Mesenchymal stem cell (in vitro differentiated cells and primary cell): ENCODE measurements at regions not wholly inside any gene's neighbourhood (a gene's known extent, or its start where the extent isn't known, plus 50 kb on each side); places are given as distances from the start of the nearest gene placed in this dataset.
"Not testable (repeated sequence)": the region's sequence is repeated elsewhere in the genome, so short reads cannot be mapped to it uniquely, and the experiment has no call there.

Source experiments
- DNase-seq: peaks from one replicate; pipeline ENCODE4 v3.0.0-alpha.2; 2013
- H2AFZ ChIP-seq: one replicate; pipeline ENCODE4 v1.6.1; 2013; ENCODE audit warnings: low read depth, mild to moderate bottlenecking, control low read depth, inconsistent platforms, low read length, moderate library complexity
- H2AK5ac ChIP-seq: 2 replicates; pipeline ENCODE4 v1.6.1; 2013; ENCODE audit warnings: low read length, moderate library complexity, mild to moderate bottlenecking, inconsistent platforms; ENCODE audit not compliant: severe bottlenecking
- H2BK120ac ChIP-seq: one replicate; pipeline ENCODE4 v1.6.1; 2013; ENCODE audit warnings: low read depth, mild to moderate bottlenecking, inconsistent platforms, low read length, moderate library complexity
- H2BK12ac ChIP-seq, 2 experiments: one replicate each; pipeline ENCODE4 v1.6.1; 2013; ENCODE audit warnings: inconsistent platforms in 2 of 2, low read length in 2 of 2, mild to moderate bottlenecking in 2 of 2, moderate library complexity in 2 of 2, control low read depth in 1 of 2
- H2BK15ac ChIP-seq: one replicate; pipeline ENCODE4 v1.6.1; 2013; ENCODE audit warnings: mild to moderate bottlenecking, low read depth, inconsistent platforms; ENCODE audit not compliant: poor library complexity, severe bottlenecking
- H2BK5ac ChIP-seq: 2 replicates; pipeline ENCODE4 v1.6.1; 2013; ENCODE audit warnings: low read depth, mild to moderate bottlenecking, low read length, control low read depth, inconsistent platforms; ENCODE audit not compliant: poor library complexity, severe bottlenecking
- H3K14ac ChIP-seq, 2 experiments: one replicate each; pipeline ENCODE4 v1.6.1; 2013; ENCODE audit warnings: inconsistent platforms in 2 of 2, low read length in 2 of 2, control low read depth in 1 of 2, mild to moderate bottlenecking in 1 of 2, moderate library complexity in 1 of 2
- H3K18ac ChIP-seq, 2 experiments: one replicate each; pipeline ENCODE4 v1.6.1; 2013; ENCODE audit warnings: inconsistent platforms in 2 of 2, low read length in 2 of 2, control low read depth in 1 of 2, low read depth in 1 of 2, mild to moderate bottlenecking in 1 of 2
- H3K23ac ChIP-seq, 2 experiments: one replicate each; pipeline ENCODE4 v1.6.1; 2013; ENCODE audit warnings: inconsistent platforms in 2 of 2, low read length in 2 of 2, mild to moderate bottlenecking in 2 of 2, moderate library complexity in 2 of 2, control low read depth in 1 of 2
- H3K27ac ChIP-seq: 2 replicates; pipeline ENCODE4 v1.5.1; 2013; ENCODE audit warnings: mild to moderate bottlenecking, moderate library complexity, low read length, control low read depth, inconsistent platforms; ENCODE audit not compliant: poor library complexity, severe bottlenecking
- H3K27me3 ChIP-seq, 2 experiments: 2 replicates each; pipeline versions ENCODE4 v1.6.1 to v1.7.0; 2013; ENCODE audit warnings: low read length in 2 of 2, mild to moderate bottlenecking in 2 of 2, moderate library complexity in 2 of 2, control low read depth in 1 of 2, inconsistent platforms in 1 of 2; ENCODE audit not compliant: control insufficient read depth in 1 of 2, insufficient read depth in 1 of 2
- H3K36me3 ChIP-seq, 2 experiments: 2 replicates each; pipeline versions ENCODE4 v1.6.1 to v1.7.0; 2013; ENCODE audit warnings: low read length in 2 of 2, control low read depth in 1 of 2, inconsistent platforms in 1 of 2, low read depth in 1 of 2, mild to moderate bottlenecking in 1 of 2; ENCODE audit not compliant: insufficient read depth in 2 of 2, control insufficient read depth in 1 of 2
- H3K4ac ChIP-seq, 2 experiments: one replicate each; pipeline ENCODE4 v1.6.1; 2013; ENCODE audit warnings: inconsistent platforms in 2 of 2, low read length in 2 of 2, mild to moderate bottlenecking in 2 of 2, moderate library complexity in 2 of 2, control low read depth in 1 of 2, low read depth in 1 of 2
- H3K4me1 ChIP-seq: 2 replicates; pipeline ENCODE4 v1.6.1; 2013; ENCODE audit warnings: low read depth, low read length, control low read depth; ENCODE audit not compliant: control insufficient read depth, insufficient read depth
- H3K4me2 ChIP-seq: 2 replicates; pipeline ENCODE4 v1.6.1; 2013; ENCODE audit warnings: low read length, mild to moderate bottlenecking, inconsistent platforms; ENCODE audit not compliant: poor library complexity, severe bottlenecking
- H3K4me3 ChIP-seq, 2 experiments: 2 replicates each; pipeline versions ENCODE4 v1.5.1 to v1.7.0; 2013; ENCODE audit warnings: low read length in 2 of 2, mild to moderate bottlenecking in 2 of 2, control low read depth in 1 of 2, low read depth in 1 of 2; ENCODE audit not compliant: insufficient read depth in 1 of 2
- H3K79me1 ChIP-seq: replicated peaks from 2 replicates; pipeline ENCODE4 v1.6.1; 2013; ENCODE audit warnings: mild to moderate bottlenecking, control low read depth, low read length, inconsistent platforms; ENCODE audit not compliant: poor library complexity, severe bottlenecking
- H3K9ac ChIP-seq: 2 replicates; pipeline ENCODE4 v1.7.0; 2013; ENCODE audit warnings: mild to moderate bottlenecking, low read length, moderate library complexity
- H3K9me3 ChIP-seq: 2 replicates; pipeline ENCODE4 v1.7.0; 2013; ENCODE audit warnings: mild to moderate bottlenecking, low read length; ENCODE audit not compliant: control insufficient read depth
- H4K8ac ChIP-seq: one replicate; pipeline ENCODE4 v1.6.1; 2013; ENCODE audit warnings: inconsistent platforms, mild to moderate bottlenecking, low read length, moderate library complexity
- H4K91ac ChIP-seq: one replicate; pipeline ENCODE4 v1.6.1; 2013; ENCODE audit warnings: mild to moderate bottlenecking, low read length, inconsistent platforms
- WGBS: methylation state at CpG from one replicate; pipeline ENCODE4 v1.1.7; 2013; ENCODE audit warnings: mixed read lengths; 5-methylcytosine and 5-hydroxymethylcytosine counted together

DNA sequence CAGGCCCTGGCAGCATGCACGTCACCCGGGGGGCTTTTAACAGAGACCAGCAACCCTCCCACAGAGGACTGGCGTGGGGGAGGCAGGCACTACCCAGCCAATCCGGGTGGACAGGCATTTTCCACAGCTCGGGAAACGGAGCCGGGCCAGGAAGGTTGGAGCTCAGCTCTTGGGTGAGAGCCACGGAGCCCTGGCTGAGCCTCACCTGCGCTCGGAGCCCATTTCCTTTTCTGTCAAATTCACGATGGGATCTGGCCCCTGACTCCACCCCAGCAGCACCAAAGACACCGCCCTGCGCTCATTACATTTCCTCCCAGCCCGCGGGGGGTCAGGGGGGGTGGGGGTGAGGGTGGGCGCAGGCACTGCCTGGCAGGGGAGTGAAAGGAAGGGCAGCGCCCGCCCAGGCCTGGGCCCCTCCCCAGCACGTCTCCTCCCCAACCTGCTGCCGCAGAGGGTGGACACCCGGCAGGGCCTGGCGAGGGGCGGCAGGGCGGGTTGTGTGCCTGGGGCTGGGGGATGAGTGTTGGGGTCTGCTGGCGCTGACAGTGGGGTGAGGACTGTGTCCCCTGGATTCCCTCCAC lies 145.4 kb downstream of the LAT start:
- not testable (repeated sequence) for DNase-seq, H2BK12ac ChIP-seq, H2BK15ac ChIP-seq, H3K27ac ChIP-seq, H3K9me3 ChIP-seq, H3K14ac ChIP-seq, H3K23ac ChIP-seq, H4K91ac ChIP-seq, H3K36me3 ChIP-seq, H2AK5ac ChIP-seq, H2AFZ ChIP-seq, H4K8ac ChIP-seq, H2BK120ac ChIP-seq, H3K4me1 ChIP-seq, H3K9ac ChIP-seq, H2BK5ac ChIP-seq, H3K18ac ChIP-seq, H3K27me3 ChIP-seq, H3K4ac ChIP-seq, H3K4me3 ChIP-seq, H3K4me2 ChIP-seq, H3K79me1 ChIP-seq
- WGBS = 87% methylated on average over 4 of the region's 25 CpGs

DNA sequence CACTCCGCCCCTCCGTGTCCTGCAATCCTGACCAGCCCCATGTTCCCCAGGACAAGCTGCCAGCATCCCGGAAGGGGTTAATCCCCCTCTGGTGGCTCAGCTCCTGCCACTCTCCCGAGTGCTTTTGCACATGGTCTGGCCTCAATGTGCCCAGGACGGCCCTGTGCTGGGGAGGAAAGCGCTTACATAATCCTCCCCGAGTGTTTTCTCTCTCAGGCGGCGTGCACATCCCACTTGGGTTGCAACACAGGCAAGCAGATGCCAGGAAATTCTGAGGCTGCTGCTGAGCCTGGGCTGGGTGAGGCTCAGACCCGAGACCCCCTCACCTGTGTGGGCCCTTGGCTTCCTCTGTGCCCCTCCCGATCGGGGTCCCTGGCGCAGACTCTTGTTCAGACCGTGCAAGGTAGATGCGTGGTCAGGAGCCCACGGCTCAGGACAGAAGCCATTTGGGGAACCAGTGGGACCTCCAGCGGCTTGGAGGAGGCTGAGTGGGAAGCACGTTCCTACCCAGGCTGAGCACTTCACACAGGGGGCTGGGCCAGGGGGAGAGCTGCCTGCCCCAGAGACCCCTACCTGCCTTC lies 144.7 kb downstream of the LAT start:
- H3K27me3 ChIP-seq, H2BK12ac ChIP-seq, H3K9ac ChIP-seq, H3K23ac ChIP-seq, H3K4me2 ChIP-seq, H3K27ac ChIP-seq, H3K36me3 ChIP-seq, H3K18ac ChIP-seq, DNase-seq, H2BK5ac ChIP-seq, H2BK120ac ChIP-seq, H3K4me3 ChIP-seq, H2BK15ac ChIP-seq, H3K4ac ChIP-seq, H3K14ac ChIP-seq, H2AK5ac ChIP-seq, H2AFZ ChIP-seq, H4K8ac ChIP-seq, H3K9me3 ChIP-seq, H4K91ac ChIP-seq, H3K79me1 ChIP-seq, H3K4me1 ChIP-seq: not testable (repeated sequence)
- 86% methylated on average over 18 of the region's 18 CpGs for WGBS

DNA sequence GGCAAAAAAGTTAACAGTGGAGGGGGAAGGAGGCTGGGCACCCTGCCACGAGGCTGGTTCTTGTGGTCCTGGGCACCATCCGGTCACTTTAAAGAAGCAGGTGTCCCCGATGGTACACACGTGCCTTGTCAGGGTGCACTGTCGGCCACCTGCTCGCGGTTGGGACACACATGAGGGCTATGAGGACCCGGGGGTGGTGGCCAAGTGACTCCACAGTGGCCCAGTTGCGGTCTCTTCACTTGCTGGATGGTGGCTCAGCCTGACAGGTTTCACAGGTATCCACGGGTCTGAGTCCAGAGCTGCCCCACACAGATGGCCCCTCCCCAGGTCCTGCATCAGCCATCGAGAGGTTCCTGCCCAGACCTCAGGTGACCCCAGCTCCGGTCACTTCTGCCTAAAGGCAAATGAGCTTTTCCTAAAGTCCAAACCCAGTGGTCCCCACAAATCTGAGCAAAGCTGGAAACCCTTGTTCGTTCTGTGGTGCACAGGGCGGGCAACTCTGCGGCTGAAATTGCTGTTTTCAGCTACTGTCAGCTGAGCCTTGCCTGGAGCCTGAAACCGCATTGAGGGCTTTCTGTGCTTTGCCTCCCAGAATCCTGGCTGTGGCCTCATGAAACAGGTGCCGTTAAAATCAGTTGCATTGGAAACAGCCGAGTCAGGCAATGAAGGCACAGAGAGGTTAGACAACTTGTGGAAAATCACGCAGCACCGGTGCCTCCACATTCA lies 144.0 kb downstream of the LAT start:
- DNase-seq, H3K4me3 ChIP-seq, H2BK15ac ChIP-seq, H2BK120ac ChIP-seq, H2AFZ ChIP-seq, H4K8ac ChIP-seq, H3K9me3 ChIP-seq, H3K9ac ChIP-seq, H3K14ac ChIP-seq, H3K4ac ChIP-seq, H3K79me1 ChIP-seq, H3K23ac ChIP-seq, H3K18ac ChIP-seq, H3K27ac ChIP-seq, H2BK5ac ChIP-seq, H3K4me2 ChIP-seq, H2AK5ac ChIP-seq, H3K4me1 ChIP-seq, H3K36me3 ChIP-seq, H3K27me3 ChIP-seq, H2BK12ac ChIP-seq: not testable (repeated sequence)
- peak overlapping the region; percentile 50 for H4K91ac ChIP-seq
- WGBS = 88% methylated on average over 20 of the region's 20 CpGs

DNA sequence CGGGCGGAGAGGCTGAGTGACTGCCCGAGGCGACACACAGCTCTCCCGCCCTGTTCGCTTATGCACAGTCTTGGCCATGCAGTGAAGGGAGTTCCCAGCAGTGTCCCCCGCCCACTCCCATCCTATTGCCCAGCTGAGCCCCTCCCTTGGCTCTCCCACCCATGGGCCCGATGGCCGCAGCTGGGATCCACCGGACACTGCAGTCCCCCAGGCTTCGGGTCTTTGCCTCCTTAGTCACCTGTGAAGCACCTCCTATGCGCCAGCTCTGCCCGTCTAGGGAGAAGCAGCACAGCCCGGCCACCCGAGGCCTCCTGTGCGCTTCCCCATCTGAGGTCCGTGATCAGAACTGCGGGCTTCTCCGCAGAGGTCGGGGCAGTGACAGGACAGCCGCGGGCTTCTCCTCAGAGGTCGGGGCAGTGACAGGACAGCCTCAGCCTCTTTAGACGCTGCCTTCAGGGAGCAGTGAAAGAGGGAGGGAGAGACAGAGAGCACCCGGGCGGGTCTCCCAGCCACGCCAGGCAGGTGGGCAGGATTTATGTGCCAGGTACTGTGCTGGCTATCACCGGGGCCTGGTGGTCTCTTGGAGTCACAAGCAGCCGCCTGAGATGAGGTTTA lies 143.1 kb downstream of the LAT start:
- H2BK120ac ChIP-seq = not testable (repeated sequence)

More for the DNA sequence above, 143.1 kb downstream of the LAT start:
- H3K4ac ChIP-seq, H4K8ac ChIP-seq, H3K27ac ChIP-seq, H3K27me3 ChIP-seq, H3K14ac ChIP-seq, H3K4me1 ChIP-seq, H3K23ac ChIP-seq, H4K91ac ChIP-seq, H2AFZ ChIP-seq, H3K4me2 ChIP-seq, H3K79me1 ChIP-seq, DNase-seq, H3K36me3 ChIP-seq, H2BK15ac ChIP-seq, H2AK5ac ChIP-seq, H3K9ac ChIP-seq, H3K9me3 ChIP-seq, H2BK5ac ChIP-seq, H3K4me3 ChIP-seq, H2BK12ac ChIP-seq: not testable (repeated sequence)
- 84% methylated on average over 28 of the region's 29 CpGs for WGBS
- H3K18ac ChIP-seq = peak overlapping the region in 1 of 2 experiments; percentile 21
